ENCODE measurements at regions not wholly inside any gene's neighbourhood (a gene's known extent, or its start where the extent isn't known, plus 50 kb on each side); places are given as distances from the start of the nearest gene placed in this dataset.

DNA sequence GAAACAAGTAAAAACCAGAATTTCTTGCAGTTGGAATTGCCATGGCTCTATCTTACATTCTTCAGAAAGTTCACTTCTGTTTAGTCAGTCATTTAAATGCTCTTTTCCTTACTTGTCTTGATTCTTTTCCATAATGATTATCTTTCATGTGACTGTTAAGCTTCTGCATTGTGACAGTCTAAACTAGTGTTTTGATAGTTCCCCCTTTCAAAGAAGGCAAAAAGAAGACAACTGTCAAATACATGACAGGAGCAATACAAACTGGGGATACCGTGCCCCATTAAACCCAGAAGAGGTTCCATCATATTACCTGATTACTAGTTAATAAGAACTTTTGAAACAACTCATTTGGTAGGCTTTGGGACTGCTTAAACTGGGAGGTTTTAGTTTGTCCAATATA lies 476.2 kb downstream of the PCDH19 start:
- DNase-seq: no peak
- H3K4me3 Mint-ChIP-seq: no peak overlapping the region
- no peak overlapping the region for H3K4me2 ChIP-seq (ENCODE audit: insufficient read depth, insufficient read length, low read length)
- no peaks in the 10 kb centered on the region for H3K4me1 ChIP-seq (ENCODE audit: insufficient read depth, low read length)
- WGBS (ENCODE audit: extremely low coverage, insufficient read length, low lambda C conversion rate): no CpG with 5 or more reads among the region's 1 CpG
- no peak overlapping the region for H4K5ac ChIP-seq (ENCODE audit: insufficient read length, low read depth, low read length)
- no peak overlapping the region for H3K9ac ChIP-seq (ENCODE audit: extremely low read depth, insufficient read length, low read length)
- H4K8ac ChIP-seq (replicated peaks; ENCODE audit: insufficient read length, low read depth, low read length): no peak overlapping the region
- no peaks in the 10 kb centered on the region for H4K20me1 ChIP-seq (ENCODE audit: control insufficient read depth, insufficient read depth, insufficient read length)
- H3K4ac ChIP-seq (ENCODE audit: low read depth, low read length): no peak overlapping the region
- no peak overlapping the region for H2AFZ ChIP-seq (ENCODE audit: low read length)
- no peaks in the 10 kb centered on the region for H3K9me3 ChIP-seq (ENCODE audit: control insufficient read depth, low read depth, low read length)
- H3K79me1 ChIP-seq (ENCODE audit: insufficient read depth, low read depth, low read length, poor library complexity, severe bottlenecking): no peaks in the 10 kb centered on the region
- no peak overlapping the region for H3K18ac ChIP-seq (ENCODE audit: insufficient read length, low read depth, low read length)
- H3K79me2 ChIP-seq (ENCODE audit: insufficient read depth, low read length): no peaks in the 10 kb centered on the region
- H2BK15ac ChIP-seq (ENCODE audit: low read depth, low read length): no peak overlapping the region
- H4K91ac ChIP-seq (ENCODE audit: insufficient read length, low read depth, low read length): no peak overlapping the region
- no peaks in the 10 kb centered on the region for H3K4me1 Mint-ChIP-seq
- no peak overlapping the region for H2BK5ac ChIP-seq (ENCODE audit: insufficient read length, low read length)
- no peak overlapping the region for H3K27ac ChIP-seq (ENCODE audit: insufficient read length, low read depth, low read length)
- no peak overlapping the region for H3K14ac ChIP-seq (ENCODE audit: insufficient read depth, low read length)
- H3T11ph ChIP-seq (ENCODE audit: low read length): no peak overlapping the region
- no peak overlapping the region for H2BK12ac ChIP-seq (ENCODE audit: insufficient read length, low read depth, low read length)
- TF ChIP-seq, protein P1, sequence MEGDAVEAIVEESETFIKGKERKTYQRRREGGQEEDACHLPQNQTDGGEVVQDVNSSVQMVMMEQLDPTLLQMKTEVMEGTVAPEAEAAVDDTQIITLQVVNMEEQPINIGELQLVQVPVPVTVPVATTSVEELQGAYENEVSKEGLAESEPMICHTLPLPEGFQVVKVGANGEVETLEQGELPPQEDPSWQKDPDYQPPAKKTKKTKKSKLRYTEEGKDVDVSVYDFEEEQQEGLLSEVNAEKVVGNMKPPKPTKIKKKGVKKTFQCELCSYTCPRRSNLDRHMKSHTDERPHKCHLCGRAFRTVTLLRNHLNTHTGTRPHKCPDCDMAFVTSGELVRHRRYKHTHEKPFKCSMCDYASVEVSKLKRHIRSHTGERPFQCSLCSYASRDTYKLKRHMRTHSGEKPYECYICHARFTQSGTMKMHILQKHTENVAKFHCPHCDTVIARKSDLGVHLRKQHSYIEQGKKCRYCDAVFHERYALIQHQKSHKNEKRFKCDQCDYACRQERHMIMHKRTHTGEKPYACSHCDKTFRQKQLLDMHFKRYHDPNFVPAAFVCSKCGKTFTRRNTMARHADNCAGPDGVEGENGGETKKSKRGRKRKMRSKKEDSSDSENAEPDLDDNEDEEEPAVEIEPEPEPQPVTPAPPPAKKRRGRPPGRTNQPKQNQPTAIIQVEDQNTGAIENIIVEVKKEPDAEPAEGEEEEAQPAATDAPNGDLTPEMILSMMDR (conservative IDR thresholded peaks at IDR 0.05): no peak
- no peaks in the 10 kb centered on the region for H3K27me3 ChIP-seq (ENCODE audit: insufficient read depth, low read length)
- H3K23ac ChIP-seq (ENCODE audit: insufficient read length, low read depth, low read length): no peak overlapping the region
- no peak overlapping the region for H3K27ac Mint-ChIP-seq
- H3K27me3 Mint-ChIP-seq (ENCODE audit: low read depth): peaks cover 2% of the 10 kb centered on the region
- H2BK20ac ChIP-seq (ENCODE audit: low read depth, low read length, poor library complexity, severe bottlenecking): no peak overlapping the region
- no peak overlapping the region for H2AK5ac ChIP-seq (ENCODE audit: insufficient read length, low read length)
- H3K36me3 Mint-ChIP-seq (ENCODE audit: insufficient read depth in 1 of 3, low read depth in 3 of 3): no peaks in the 10 kb centered on the region; a peak in 1 of 7 replicates
- H2BK120ac ChIP-seq (ENCODE audit: low read depth, low read length, poor library complexity, severe bottlenecking): no peak overlapping the region
- H3K9me3 Mint-ChIP-seq: no peaks in the 10 kb centered on the region
- H3K23me2 ChIP-seq (ENCODE audit: insufficient read length, low read depth, low read length, poor library complexity, severe bottlenecking): no peaks in the 10 kb centered on the region
- H3K56ac ChIP-seq (ENCODE audit: insufficient read length, low read depth, low read length): no peak overlapping the region

All from H9 (cell line).